ENCODE measurements at regions not wholly inside any gene's neighbourhood (a gene's known extent, or its start where the extent isn't known, plus 50 kb on each side); places are given as distances from the start of the nearest gene placed in this dataset.
"Not testable (repeated sequence)": the region's sequence is repeated elsewhere in the genome, so short reads cannot be mapped to it uniquely, and the experiment has no call there.

- not testable (repeated sequence) for TF ChIP-seq CTCF, POLR2A, POLR2AphosphoS5, EP300 (IDR thresholded peaks at IDR 0.05)
Observed at GRCh38 chr6:80407976-80408375, 301.5 kb downstream of the BCKDHB start.

Data from stomach (tissue), 4 donors.